A673 (cell line): ENCODE measurements at regions not wholly inside any gene's neighbourhood (a gene's known extent, or its start where the extent isn't known, plus 50 kb on each side); places are given as distances from the start of the nearest gene placed in this dataset.

Source experiments
- BruUV-seq: library from RNA; stranded (reverse); fragments of 400-500 nt; replicated peaks from 2 replicates; lab custom pipeline; 2021; lab: Mats Ljungman, UMichigan
- CTCF ChIA-PET: fragments of 300-600 bp; sonication (Branson Sonifier 250); formaldehyde crosslinking; loops from one replicate; lab custom pipeline; 2022; ENCODE audit warnings: antibody characterized with exemption; lab: Charles Lee
- POLR2A ChIA-PET: fragments of 300-600 bp; sonication (Branson Sonifier 250); formaldehyde crosslinking; loops from one replicate; lab custom pipeline; 2022; ENCODE audit warnings: antibody characterized with exemption; ENCODE audit not compliant: low non-redundant PET; lab: Charles Lee
- DNase-seq: peaks from one replicate; pipeline ENCODE4 v3.0.0-alpha.2; 2015; ENCODE audit warnings: low spot score
- H3K27ac ChIP-seq: fragments of 200-600 bp; sonication (generic); 2 replicates; pipeline ENCODE4 v1.5.1; 2016; ENCODE audit warnings: mixed run types, low read depth, mild to moderate bottlenecking, mixed read lengths, antibody characterized with exemption, low read length; ENCODE audit not compliant: poor library complexity, severe bottlenecking
- H3K27me3 ChIP-seq: fragments of 200-600 bp; sonication (generic); replicated peaks from 2 replicates; pipeline ENCODE4 v1.6.1; 2017; ENCODE audit warnings: mixed run types, low read depth, mild to moderate bottlenecking, mixed read lengths, antibody characterized with exemption, low read length; ENCODE audit not compliant: insufficient read depth, poor library complexity
- H3K36me3 ChIP-seq: fragments of 200-600 bp; sonication (generic); 2 replicates; pipeline ENCODE4 v1.6.1; 2016; ENCODE audit warnings: mixed run types, mild to moderate bottlenecking, mixed read lengths, antibody characterized with exemption, low read length; ENCODE audit not compliant: insufficient read depth, poor library complexity, severe bottlenecking
- H3K4me1 ChIP-seq: fragments of 200-600 bp; sonication (generic); 2 replicates; pipeline ENCODE4 v1.6.1; 2017; ENCODE audit warnings: mixed run types, mild to moderate bottlenecking, mixed read lengths, antibody characterized with exemption, low read length; ENCODE audit not compliant: insufficient read depth, poor library complexity, severe bottlenecking
- H3K4me3 ChIP-seq: fragments of 200-600 bp; sonication (generic); 2 replicates; pipeline ENCODE4 v1.5.1; 2016; ENCODE audit warnings: low read depth, mixed run types, mild to moderate bottlenecking, mixed read lengths, low read length; ENCODE audit not compliant: poor library complexity, severe bottlenecking
- H3K9me3 ChIP-seq: fragments of 200-600 bp; sonication (generic); 2 replicates; pipeline ENCODE4 v1.6.1; 2016; ENCODE audit warnings: mixed run types, low read depth, mild to moderate bottlenecking, mixed read lengths, antibody characterized with exemption, low read length; ENCODE audit not compliant: poor library complexity, severe bottlenecking
- EZH2 ChIP-seq: fragments of 200-600 bp; sonication (generic); IDR thresholded peaks from 2 replicates; pipeline ENCODE4 v1.6.1; 2017; ENCODE audit warnings: borderline replicate concordance, low read depth, mild to moderate bottlenecking, mixed read lengths, antibody characterized with exemption, low read length; ENCODE audit not compliant: poor library complexity, severe bottlenecking
- intact Hi-C: fragments of 100-400 bp; cut with micrococcal nuclease; formaldehyde crosslinking; loops from one replicate; pipeline ENCODE4 v1.10.0; 2022; ENCODE audit not compliant: unreplicated experiment
- TF ChIP-seq, protein P1 (sequence below): fragments of 300-800, 200-600 bp; sonication (generic); conservative IDR thresholded peaks from 2 replicates; pipeline ENCODE4 v1.5.1; 2017; ENCODE audit warnings: low read depth, mild to moderate bottlenecking, antibody characterized with exemption, low read length, moderate library complexity, mixed read lengths

DNA sequence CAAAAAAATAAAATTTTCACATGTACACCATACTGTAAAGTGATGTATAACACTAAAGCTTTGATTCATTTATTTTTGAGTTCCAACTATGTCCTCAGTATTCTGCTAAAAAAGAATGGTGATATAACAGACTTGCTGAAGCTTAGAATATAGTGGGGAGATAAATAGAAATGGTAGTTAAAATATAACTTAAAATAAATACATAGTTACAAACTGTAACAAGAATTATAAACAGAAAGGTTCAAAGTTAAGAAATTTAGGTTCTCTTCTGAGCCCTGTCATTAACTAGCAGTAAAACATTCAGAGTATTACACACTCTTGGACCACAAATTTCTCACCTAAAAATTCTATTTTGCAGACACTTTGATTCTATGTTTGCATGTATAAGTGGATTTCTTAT is 392.1 kb downstream of the ANXA1 start:
- H3K9me3 ChIP-seq: no peaks in the 10 kb centered on the region
- no peaks in the 10 kb centered on the region for H3K36me3 ChIP-seq
- H3K4me1 ChIP-seq: no peaks in the 10 kb centered on the region
- peaks cover 15% of the 10 kb centered on the region for H3K27me3 ChIP-seq
- TF ChIP-seq, protein P1, sequence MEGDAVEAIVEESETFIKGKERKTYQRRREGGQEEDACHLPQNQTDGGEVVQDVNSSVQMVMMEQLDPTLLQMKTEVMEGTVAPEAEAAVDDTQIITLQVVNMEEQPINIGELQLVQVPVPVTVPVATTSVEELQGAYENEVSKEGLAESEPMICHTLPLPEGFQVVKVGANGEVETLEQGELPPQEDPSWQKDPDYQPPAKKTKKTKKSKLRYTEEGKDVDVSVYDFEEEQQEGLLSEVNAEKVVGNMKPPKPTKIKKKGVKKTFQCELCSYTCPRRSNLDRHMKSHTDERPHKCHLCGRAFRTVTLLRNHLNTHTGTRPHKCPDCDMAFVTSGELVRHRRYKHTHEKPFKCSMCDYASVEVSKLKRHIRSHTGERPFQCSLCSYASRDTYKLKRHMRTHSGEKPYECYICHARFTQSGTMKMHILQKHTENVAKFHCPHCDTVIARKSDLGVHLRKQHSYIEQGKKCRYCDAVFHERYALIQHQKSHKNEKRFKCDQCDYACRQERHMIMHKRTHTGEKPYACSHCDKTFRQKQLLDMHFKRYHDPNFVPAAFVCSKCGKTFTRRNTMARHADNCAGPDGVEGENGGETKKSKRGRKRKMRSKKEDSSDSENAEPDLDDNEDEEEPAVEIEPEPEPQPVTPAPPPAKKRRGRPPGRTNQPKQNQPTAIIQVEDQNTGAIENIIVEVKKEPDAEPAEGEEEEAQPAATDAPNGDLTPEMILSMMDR: no peak
- no peak overlapping the region for H3K27ac ChIP-seq
- intact Hi-C loops: no loop called here
- no peak for DNase-seq
- ChIA-PET CTCF (no interaction called here), POLR2A (no interaction called here)
- BruUV-seq: no TSS peak
- no peak overlapping the region for H3K4me3 ChIP-seq

DNA sequence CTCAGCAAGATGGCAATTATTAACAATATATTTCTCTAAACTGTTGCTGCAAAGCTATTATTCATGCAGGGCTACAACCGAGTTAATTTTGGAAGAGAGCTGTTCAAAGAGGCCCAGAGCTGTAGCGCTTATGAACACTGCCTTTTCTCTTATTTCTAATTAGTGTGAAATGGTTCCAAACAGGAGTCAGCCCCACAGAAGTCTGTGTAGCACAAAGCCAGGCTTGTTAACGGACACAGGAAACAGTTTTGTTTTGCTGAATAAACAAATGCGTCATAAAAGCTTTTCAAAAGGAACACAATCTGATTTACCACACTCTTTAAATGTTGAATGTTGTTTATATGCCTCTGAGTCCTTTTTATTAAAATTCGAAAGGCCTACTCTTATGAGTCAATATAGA is 396.5 kb downstream of the ANXA1 start:
- Histone ChIP-seq H3K9me3 (no peaks in the 10 kb centered on the region), H3K27ac (no peak overlapping the region), H3K36me3 (no peaks in the 10 kb centered on the region), H3K4me1 (no peaks in the 10 kb centered on the region), H3K4me3 (no peak overlapping the region), H3K27me3 (peaks cover 3% of the 10 kb centered on the region)
- TF ChIP-seq, protein P1: no peak
- TF ChIP-seq EZH2: no peak
- intact Hi-C loops: no loop called here
- no peak for DNase-seq
- ChIA-PET CTCF (no interaction called here), POLR2A (no interaction called here)
- no TSS peak for BruUV-seq

DNA sequence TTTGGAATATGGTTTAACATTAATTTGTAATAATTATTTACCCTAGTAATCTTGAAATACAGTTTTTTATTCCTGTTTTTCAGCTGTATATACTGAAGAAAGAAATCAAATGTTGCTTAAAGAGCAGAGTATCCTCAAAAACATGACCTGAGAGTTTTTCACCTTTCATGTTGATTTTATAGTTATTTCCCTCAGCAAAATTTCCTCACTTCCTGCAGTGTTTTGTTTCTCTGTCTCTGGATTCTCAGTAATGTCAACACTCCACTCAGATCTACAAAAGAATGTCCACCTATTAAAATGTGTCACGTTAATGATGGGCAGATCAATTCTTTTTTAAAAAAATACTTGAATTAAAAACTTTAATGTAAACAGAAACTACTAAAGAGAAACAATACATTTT is 398.3 kb downstream of the ANXA1 start:
- DNase-seq: no peak
- Histone ChIP-seq H3K4me3 (no peak overlapping the region), H3K36me3 (no peaks in the 10 kb centered on the region), H3K4me1 (no peaks in the 10 kb centered on the region), H3K27ac (no peak overlapping the region), H3K27me3 (no peaks in the 10 kb centered on the region), H3K9me3 (no peaks in the 10 kb centered on the region)
- BruUV-seq: no TSS peak
- no peak for TF ChIP-seq EZH2
- TF ChIP-seq, protein P1: no peak
- POLR2A ChIA-PET: no interaction called here
- CTCF ChIA-PET: no interaction called here
- intact Hi-C loops: no loop called here
